ENCODE measurements at regions not wholly inside any gene's neighbourhood (a gene's known extent, or its start where the extent isn't known, plus 50 kb on each side); places are given as distances from the start of the nearest gene placed in this dataset.

- H3K9me3 Mint-ChIP-seq (ENCODE audit: insufficient read depth): no peaks in the 10 kb centered on the region
- ATAC-seq (ENCODE audit: low read depth): no peak
- Histone ChIP-seq H3K4me1 (ENCODE audit: control insufficient read depth in 2 of 2, insufficient read depth in 2 of 2, low read length in 2 of 2) (no peaks in the 10 kb centered on the region), H4K20me1 (ENCODE audit: control insufficient read depth, insufficient read depth, low read length, poor library complexity, severe bottlenecking) (no peaks in the 10 kb centered on the region), H3K27me3 (replicated peaks in 1 of 4; ENCODE audit: control extremely low read depth in 1 of 4, control insufficient read depth in 3 of 4, insufficient read depth in 4 of 4, low read length in 3 of 4) (peaks cover 0 to 2% (median 0%) of the 10 kb centered on the region in 4 experiments), H3K36me3 (replicated peaks in 1 of 2; ENCODE audit: control extremely low read depth in 1 of 2, control insufficient read depth in 1 of 2, extremely low read depth in 1 of 2, insufficient read depth in 2 of 2, low read length in 1 of 2) (no peaks in the 10 kb centered on the region), H3K9me3 (ENCODE audit: control extremely low read depth in 1 of 3, control insufficient read depth in 2 of 3, insufficient read depth in 1 of 3, low read length in 2 of 3) (no peaks in the 10 kb centered on the region), H3K4me2 (replicated peaks; ENCODE audit: low read depth, low read length, poor library complexity, severe bottlenecking) (no peak overlapping the region), H3K79me2 (ENCODE audit: control insufficient read depth, insufficient read depth, low read length) (no peaks in the 10 kb centered on the region), H3K27ac (ENCODE audit: low read length in 2 of 2) (no peak overlapping the region), H3K9ac (ENCODE audit: low read length) (no peak overlapping the region), H3K4me3 (ENCODE audit: control extremely low read depth in 1 of 5, extremely low read depth in 1 of 5, insufficient read depth in 1 of 5, low read depth in 2 of 5, low read length in 4 of 5) (no peak overlapping the region), H2AFZ (ENCODE audit: insufficient read depth, low read depth, low read length, poor library complexity, severe bottlenecking) (no peak overlapping the region)
- DNase-seq: no peak
- H3K27me3 Mint-ChIP-seq: peaks cover 30% of the 10 kb centered on the region
- H3K4me3 Mint-ChIP-seq: no peak overlapping the region
- 88% methylated on average over 6 of the region's 7 CpGs for WGBS (ENCODE audit: insufficient coverage)
- no peaks in the 10 kb centered on the region for H3K4me1 Mint-ChIP-seq
- no peak overlapping the region for H3K27ac Mint-ChIP-seq
- CTCF ChIA-PET: interaction anchor here (0.6 kb wide), 1 partner anchor 1460 kb away, joined by 3 read pairs; no protein-coding TSS in a partner anchor
- no peak for TF ChIP-seq EZH2 (IDR thresholded peaks at IDR 0.05; ENCODE audit: borderline replicate concordance, insufficient read depth, low read depth, low read length, poor library complexity, severe bottlenecking)
- TF ChIP-seq CTCF (IDR thresholded peaks at IDR 0.05): no peak
- POLR2A ChIA-PET: no interaction called here
- intact Hi-C loops (cut with micrococcal nuclease): no loop called here
Measured at GRCh38 chr4:111977419-111977965, 167.8 kb upstream of the FAM241A start.

GRCh38 chr4:111979921-111980320 lies 165.3 kb upstream of the FAM241A start:
- CTCF ChIA-PET: no interaction called here
- H3K4me1 Mint-ChIP-seq: no peaks in the 10 kb centered on the region
- no peak overlapping the region for H3K27ac ChIP-seq (ENCODE audit: low read length in 2 of 2)
- no peak overlapping the region for H3K27ac Mint-ChIP-seq
- TF ChIP-seq CTCF (IDR thresholded peaks at IDR 0.05) (no peak), EZH2 (IDR thresholded peaks at IDR 0.05; ENCODE audit: borderline replicate concordance, insufficient read depth, low read depth, low read length, poor library complexity, severe bottlenecking) (no peak)
- H3K9ac ChIP-seq (ENCODE audit: low read length): no peak overlapping the region
- peaks cover 46% of the 10 kb centered on the region for H3K27me3 Mint-ChIP-seq
- H4K20me1 ChIP-seq (ENCODE audit: control insufficient read depth, insufficient read depth, low read length, poor library complexity, severe bottlenecking): no peaks in the 10 kb centered on the region
- intact Hi-C loops (cut with micrococcal nuclease): no loop called here
- peaks cover 0 to 3% (median under 1%) of the 10 kb centered on the region in 4 experiments for H3K27me3 ChIP-seq (replicated peaks in 1 of 4; ENCODE audit: control extremely low read depth in 1 of 4, control insufficient read depth in 3 of 4, insufficient read depth in 4 of 4, low read length in 3 of 4)
- H3K4me3 ChIP-seq (ENCODE audit: control extremely low read depth in 1 of 5, extremely low read depth in 1 of 5, insufficient read depth in 1 of 5, low read depth in 2 of 5, low read length in 4 of 5): no peak overlapping the region
- no peaks in the 10 kb centered on the region for H3K79me2 ChIP-seq (ENCODE audit: control insufficient read depth, insufficient read depth, low read length)
- H3K9me3 Mint-ChIP-seq (ENCODE audit: insufficient read depth): no peaks in the 10 kb centered on the region
- POLR2A ChIA-PET: no interaction called here
- H3K9me3 ChIP-seq (ENCODE audit: control extremely low read depth in 1 of 3, control insufficient read depth in 2 of 3, insufficient read depth in 1 of 3, low read length in 2 of 3): no peaks in the 10 kb centered on the region
- H2AFZ ChIP-seq (ENCODE audit: insufficient read depth, low read depth, low read length, poor library complexity, severe bottlenecking): no peak overlapping the region
- no peaks in the 10 kb centered on the region for H3K36me3 ChIP-seq (replicated peaks in 1 of 2; ENCODE audit: control extremely low read depth in 1 of 2, control insufficient read depth in 1 of 2, extremely low read depth in 1 of 2, insufficient read depth in 2 of 2, low read length in 1 of 2)
- no peak overlapping the region for H3K4me3 Mint-ChIP-seq
- no peak overlapping the region for H3K4me2 ChIP-seq (replicated peaks; ENCODE audit: low read depth, low read length, poor library complexity, severe bottlenecking)
- ATAC-seq (ENCODE audit: low read depth): no peak
- H3K4me1 ChIP-seq (ENCODE audit: control insufficient read depth in 2 of 2, insufficient read depth in 2 of 2, low read length in 2 of 2): no peaks in the 10 kb centered on the region
- DNase-seq: no peak

All from B cell (primary cell).